ENCODE measurements at regions not wholly inside any gene's neighbourhood (a gene's known extent, or its start where the extent isn't known, plus 50 kb on each side); places are given as distances from the start of the nearest gene placed in this dataset.
A peak's percentile ranks its signal among the peaks of the same experiment; 100 is the strongest.

GRCh38 chr1:185646202-185646683 lies 87.9 kb upstream of the HMCN1 start:
- no peak for TF ChIP-seq CTCF (conservative IDR thresholded peaks at IDR 0.05; ENCODE audit: low read length)
- DNase-seq (ENCODE audit: low read depth): peak; percentile 99
- H3K4me3 ChIP-seq (ENCODE audit: low read length): peak overlapping the region; percentile 23; the same call in 1 of the 2 replicates

- TF ChIP-seq CTCF (conservative IDR thresholded peaks at IDR 0.05; ENCODE audit: low read length): no peak
These were observed 88.5 kb upstream of the HMCN1 start for GRCh38 chr1:185645686-185646085.

GRCh38 chr1:185645162-185645640 lies 89.0 kb upstream of the HMCN1 start:
- no peak overlapping the region for H3K4me3 ChIP-seq (ENCODE audit: low read length)
- peak; percentile 75 for DNase-seq (ENCODE audit: low read depth)
- TF ChIP-seq CTCF (conservative IDR thresholded peaks at IDR 0.05; ENCODE audit: low read length): no peak

More at GRCh38 chr1:185645686-185646085, 88.5 kb upstream of the HMCN1 start:
- peak; percentile 12 for DNase-seq (ENCODE audit: low read depth)
- H3K4me3 ChIP-seq (ENCODE audit: low read length): no peak overlapping the region

GRCh38 chr1:185644531-185644930 lies 89.7 kb upstream of the HMCN1 start:
- no peak overlapping the region for H3K4me3 ChIP-seq (ENCODE audit: low read length)
- DNase-seq (ENCODE audit: low read depth): no peak
- no peak for TF ChIP-seq CTCF (conservative IDR thresholded peaks at IDR 0.05; ENCODE audit: low read length)

GRCh38 chr1:185636848-185637247 lies 97.3 kb upstream of the HMCN1 start:
- no peak for DNase-seq (ENCODE audit: low read depth)
- no peak overlapping the region for H3K4me3 ChIP-seq (ENCODE audit: low read length)
- no peak for TF ChIP-seq CTCF (conservative IDR thresholded peaks at IDR 0.05; ENCODE audit: low read length)

GRCh38 chr1:185634704-185635103 lies 99.5 kb upstream of the HMCN1 start:
- no peak overlapping the region for H3K4me3 ChIP-seq (ENCODE audit: low read length)
- TF ChIP-seq CTCF (conservative IDR thresholded peaks at IDR 0.05; ENCODE audit: low read length): no peak
- DNase-seq (ENCODE audit: low read depth): no peak

GRCh38 chr1:185632659-185633423 lies 101.3 kb upstream of the HMCN1 start:
- TF ChIP-seq CTCF (conservative IDR thresholded peaks at IDR 0.05; ENCODE audit: low read length): no peak
- peak; percentile 98 for DNase-seq (ENCODE audit: low read depth)
- no peak overlapping the region for H3K4me3 ChIP-seq (ENCODE audit: low read length)

Measured in AG10803 (cell line).